HUES64 (cell line): ENCODE measurements at regions not wholly inside any gene's neighbourhood (a gene's known extent, or its start where the extent isn't known, plus 50 kb on each side); places are given as distances from the start of the nearest gene placed in this dataset.
A peak's percentile ranks its signal among the peaks of the same experiment; 100 is the strongest.
"Not testable (repeated sequence)": the region's sequence is repeated elsewhere in the genome, so short reads cannot be mapped to it uniquely, and the experiment has no call there.

ENCODE experiments used
- H3K27ac ChIP-seq: 2 replicates; pipeline ENCODE4 v1.7.0; 2013; ENCODE audit warnings: low read depth, low read length, inconsistent platforms
- H3K27me3 ChIP-seq: 2 replicates; pipeline ENCODE4 v1.6.1; 2013; ENCODE audit warnings: mild to moderate bottlenecking, low read length; ENCODE audit not compliant: insufficient read depth
- H3K36me3 ChIP-seq: 2 replicates; pipeline ENCODE4 v1.6.1; 2013; ENCODE audit warnings: mild to moderate bottlenecking, low read length; ENCODE audit not compliant: insufficient read depth
- H3K4me1 ChIP-seq: 2 replicates; pipeline ENCODE4 v1.6.1; 2013; ENCODE audit warnings: mild to moderate bottlenecking, low read length, moderate library complexity; ENCODE audit not compliant: insufficient read depth
- H3K4me3 ChIP-seq: 2 replicates; pipeline ENCODE4 v1.5.1; 2013; ENCODE audit warnings: mild to moderate bottlenecking, low read length, moderate library complexity
- H3K9ac ChIP-seq: 2 replicates; pipeline ENCODE4 v1.6.1; 2013; ENCODE audit warnings: mild to moderate bottlenecking, low read depth, low read length
- H3K9me3 ChIP-seq: 2 replicates; pipeline ENCODE4 v1.6.1; 2013; ENCODE audit warnings: low read depth, low read length; ENCODE audit not compliant: insufficient read depth
- WGBS: fragments of 150-250, 120-280 bp; methylation state at CpG from one replicate; pipeline ENCODE4 v1.1.7; 2013; ENCODE audit warnings: missing lambda C conversion rate; 5-methylcytosine and 5-hydroxymethylcytosine counted together

GRCh38 chr22:34834059-34834458, 231.9 kb upstream of the ISX start:
- Histone ChIP-seq H3K9me3 (no peaks in the 10 kb centered on the region), H3K4me1 (peaks cover 9% of the 10 kb centered on the region; the same call in 1 of the 2 replicates), H3K27ac (no peak overlapping the region; the same call in 1 of the 2 replicates), H3K4me3 (no peak overlapping the region), H3K9ac (no peak overlapping the region), H3K27me3 (no peaks in the 10 kb centered on the region), H3K36me3 (no peaks in the 10 kb centered on the region)
- WGBS: 77% methylated on average over 4 of the region's 4 CpGs

GRCh38 chr22:34834541-34834940, 231.4 kb upstream of the ISX start:
- H3K27ac ChIP-seq, H3K27me3 ChIP-seq, H3K4me1 ChIP-seq, H3K9me3 ChIP-seq, H3K4me3 ChIP-seq, H3K36me3 ChIP-seq, H3K9ac ChIP-seq: not testable (repeated sequence)
- WGBS: 37% methylated on average over 3 of the region's 3 CpGs

- no peaks in the 10 kb centered on the region for H3K27me3 ChIP-seq
- H3K4me1 ChIP-seq: peaks cover 31% of the 10 kb centered on the region
- 0 out of 2 replicates have a peak overlapping the region, but pooled peaks have one; percentile 3 for H3K4me3 ChIP-seq
- peak overlapping the region; percentile 48; the same call in 1 of the 2 replicates for H3K9ac ChIP-seq
- H3K27ac ChIP-seq: peak overlapping the region; percentile 97
- H3K36me3 ChIP-seq: 0 out of 2 replicates have a peak, but pooled peaks cover 3% of the 10 kb centered on the region
- peaks cover 20% of the 10 kb centered on the region for H3K9me3 ChIP-seq
- WGBS: 6% methylated on average over 3 of the region's 3 CpGs
Measured at GRCh38 chr22:34841331-34841771, 224.6 kb upstream of the ISX start.

GRCh38 chr22:34841911-34842310, 224.0 kb upstream of the ISX start:
- H3K27ac ChIP-seq: peak overlapping the region; percentile 97

GRCh38 chr22:34842630-34843029, 223.3 kb upstream of the ISX start:
- WGBS: 92% methylated on average over 2 of the region's 2 CpGs
- Histone ChIP-seq H3K27ac (peak overlapping the region; percentile 97), H3K36me3 (0 out of 2 replicates have a peak, but pooled peaks cover 3% of the 10 kb centered on the region), H3K9me3 (peaks cover 20% of the 10 kb centered on the region), H3K9ac (peak overlapping the region; percentile 48; the same call in 1 of the 2 replicates), H3K27me3 (no peaks in the 10 kb centered on the region), H3K4me1 (peaks cover 37% of the 10 kb centered on the region), H3K4me3 (no peak overlapping the region)

More at GRCh38 chr22:34841911-34842310, 224.0 kb upstream of the ISX start:
- 0 out of 2 replicates have a peak overlapping the region, but pooled peaks have one; percentile 3 for H3K4me3 ChIP-seq
- peaks cover 20% of the 10 kb centered on the region for H3K9me3 ChIP-seq
- H3K36me3 ChIP-seq: 0 out of 2 replicates have a peak, but pooled peaks cover 3% of the 10 kb centered on the region
- H3K9ac ChIP-seq: peak overlapping the region; percentile 48
- whole genome bisulfite sequencing: 79% methylated on average over 3 of the region's 4 CpGs
- H3K4me1 ChIP-seq: peaks cover 33% of the 10 kb centered on the region
- no peaks in the 10 kb centered on the region for H3K27me3 ChIP-seq

DNA sequence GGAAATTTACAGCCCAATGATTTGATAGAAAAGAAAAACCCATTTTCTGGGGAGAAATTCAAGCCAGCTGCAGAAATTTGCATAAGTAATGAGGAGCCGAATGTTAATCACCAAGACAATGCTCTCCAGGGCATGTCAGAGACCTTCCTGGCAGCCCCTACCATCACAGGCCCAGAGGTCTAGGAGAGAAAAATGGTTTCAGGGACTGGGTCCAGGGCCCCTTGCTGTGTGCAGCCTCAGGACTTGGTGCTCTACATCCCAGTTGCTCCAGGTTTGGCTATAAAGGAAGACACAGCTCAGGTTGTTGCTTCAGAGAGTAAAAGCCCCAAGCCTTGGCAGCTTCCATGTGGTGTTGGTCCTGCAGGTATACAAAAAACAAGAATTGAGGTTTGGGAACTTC, 222.2 kb upstream of the ISX start:
- H3K4me3 ChIP-seq, H3K36me3 ChIP-seq, H3K9ac ChIP-seq, H3K27ac ChIP-seq, H3K27me3 ChIP-seq: not testable (repeated sequence)
- Histone ChIP-seq H3K4me1 (peaks cover 40% of the 10 kb centered on the region), H3K9me3 (peaks cover 20% of the 10 kb centered on the region)
- WGBS: 93% methylated on average over 1 of the region's 1 CpG

- no peak overlapping the region for H3K9ac ChIP-seq
- no peaks in the 10 kb centered on the region for H3K27me3 ChIP-seq
- H3K9me3 ChIP-seq: peaks cover 20% of the 10 kb centered on the region
- H3K36me3 ChIP-seq: 0 out of 2 replicates have a peak, but pooled peaks cover 3% of the 10 kb centered on the region
- H3K27ac ChIP-seq: no peak overlapping the region
- H3K4me1 ChIP-seq: peaks cover 38% of the 10 kb centered on the region
- no peak overlapping the region for H3K4me3 ChIP-seq
- WGBS: 95% methylated on average over 2 of the region's 2 CpGs
Measured at GRCh38 chr22:34845391-34845790, 220.6 kb upstream of the ISX start.

DNA sequence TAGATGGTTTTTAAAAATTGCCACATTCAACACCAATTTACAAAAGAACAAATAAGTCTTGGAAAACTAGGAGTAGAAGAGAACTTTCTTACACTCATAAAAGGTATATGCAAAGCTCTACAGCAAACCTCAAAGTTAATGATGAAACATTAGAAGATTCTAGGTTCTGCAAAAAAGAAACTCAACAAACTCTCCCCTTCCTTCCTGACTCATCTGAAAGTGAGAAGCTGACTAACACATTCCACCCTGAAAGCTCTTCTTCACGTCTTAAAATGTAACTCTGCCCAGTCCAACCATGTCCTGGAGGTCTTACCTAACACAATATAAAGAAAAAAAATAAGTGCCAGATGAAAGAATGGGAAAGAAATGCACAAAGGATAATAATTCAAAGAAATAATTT, 218.9 kb upstream of the ISX start:
- WGBS: 75% methylated on average over 1 of the region's 1 CpG
- H3K27me3 ChIP-seq: no peaks in the 10 kb centered on the region
- no peak overlapping the region for H3K4me3 ChIP-seq
- H3K36me3 ChIP-seq: 0 out of 2 replicates have a peak, but pooled peaks cover 3% of the 10 kb centered on the region
- H3K4me1 ChIP-seq: peaks cover 30% of the 10 kb centered on the region
- no peak overlapping the region for H3K9ac ChIP-seq
- H3K27ac ChIP-seq: no peak overlapping the region
- peaks cover 20% of the 10 kb centered on the region for H3K9me3 ChIP-seq

DNA sequence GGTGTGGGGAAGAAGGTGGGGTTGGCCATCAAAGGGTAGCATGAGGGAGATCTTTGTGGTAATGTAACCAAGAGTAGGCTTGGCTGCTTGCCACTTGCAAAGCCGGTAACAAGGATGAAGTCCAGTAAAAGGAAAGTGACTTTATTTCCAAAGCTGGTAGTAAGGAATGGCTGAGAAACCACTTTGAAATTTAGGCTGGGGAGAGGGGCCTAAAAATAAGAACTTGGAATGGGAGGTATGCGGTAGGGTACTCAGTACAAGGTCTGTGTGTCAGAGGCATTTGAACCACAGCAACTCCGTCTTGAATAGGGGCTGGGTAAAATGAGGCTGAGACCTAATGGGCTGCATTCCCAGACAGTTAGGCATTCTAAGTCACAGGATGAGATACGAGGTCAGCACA, 216.0 kb upstream of the ISX start:
- H3K9ac ChIP-seq: no peak overlapping the region
- WGBS: 89% methylated on average over 4 of the region's 4 CpGs
- H3K4me1 ChIP-seq: peaks cover 29% of the 10 kb centered on the region
- H3K4me3 ChIP-seq: no peak overlapping the region
- H3K36me3 ChIP-seq: no peaks in the 10 kb centered on the region
- peaks cover 5% of the 10 kb centered on the region; the same call in 1 of the 2 replicates for H3K9me3 ChIP-seq
- no peaks in the 10 kb centered on the region for H3K27me3 ChIP-seq
- H3K27ac ChIP-seq: no peak overlapping the region

DNA sequence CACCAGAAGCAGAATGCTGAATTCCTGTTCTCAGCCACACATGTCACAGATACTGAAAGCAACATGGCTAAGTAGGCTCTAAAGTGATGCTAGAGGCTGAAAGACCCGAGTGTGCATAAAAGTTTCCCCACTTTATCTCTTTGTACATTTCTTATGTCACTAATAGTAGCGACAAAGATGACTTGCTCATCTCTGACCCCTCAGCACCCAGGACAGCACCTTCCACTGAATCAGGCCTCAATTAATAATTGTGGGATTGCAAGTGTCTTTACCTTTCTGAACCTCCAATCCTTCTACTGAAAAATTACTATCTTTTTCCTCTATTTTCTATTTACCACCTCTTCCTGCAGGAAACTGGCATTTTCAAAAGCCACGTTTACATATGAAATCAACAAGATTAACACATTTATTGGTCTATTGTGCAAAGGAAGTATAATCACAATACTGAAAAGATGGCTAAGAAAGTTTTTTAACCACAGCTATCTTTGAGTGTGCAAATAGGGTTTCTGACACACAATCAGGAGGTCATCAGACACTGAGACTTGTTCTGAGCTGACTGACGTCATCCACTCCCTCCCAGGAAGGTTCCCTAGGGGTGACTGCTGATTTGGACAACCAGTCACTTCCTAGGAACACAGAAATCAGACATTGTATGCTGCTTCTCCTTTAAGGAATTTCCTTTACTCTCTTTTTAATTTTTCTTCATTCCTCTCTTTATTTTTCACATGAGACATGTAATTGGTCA, 213.9 kb upstream of the ISX start:
- no peak overlapping the region; the same call in 1 of the 2 replicates for H3K27ac ChIP-seq
- 60% methylated on average over 4 of the region's 4 CpGs for WGBS
- no peaks in the 10 kb centered on the region for H3K27me3 ChIP-seq
- H3K36me3 ChIP-seq: no peaks in the 10 kb centered on the region
- H3K9ac ChIP-seq: no peak overlapping the region
- peaks cover 20% of the 10 kb centered on the region for H3K4me1 ChIP-seq
- H3K4me3 ChIP-seq: no peak overlapping the region
- no peaks in the 10 kb centered on the region for H3K9me3 ChIP-seq

DNA sequence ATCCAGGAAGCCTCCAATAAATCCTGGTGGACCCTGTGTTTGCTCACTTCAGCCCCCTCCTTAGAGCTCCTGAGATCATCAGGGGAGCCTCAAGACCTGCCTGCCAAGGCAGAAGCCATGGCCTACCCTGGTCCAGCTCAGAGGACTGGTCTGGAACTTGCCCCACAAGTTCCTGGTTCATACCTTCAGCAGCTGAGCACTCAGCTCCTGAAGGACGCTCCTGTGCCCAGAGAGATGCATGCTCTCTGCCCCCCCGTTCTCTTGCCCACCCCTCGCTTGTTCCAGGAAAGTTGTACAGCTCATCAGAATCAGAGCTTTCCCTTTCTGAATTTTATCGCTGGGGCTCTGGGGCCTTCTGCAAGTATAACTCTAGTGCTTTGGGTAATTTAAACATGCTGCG, 210.5 kb upstream of the ISX start:
- H3K4me1 ChIP-seq: peaks cover 11% of the 10 kb centered on the region
- H3K9me3 ChIP-seq: no peaks in the 10 kb centered on the region; the same call in 1 of the 2 replicates
- H3K27me3 ChIP-seq: no peaks in the 10 kb centered on the region
- WGBS: 97% methylated on average over 5 of the region's 5 CpGs
- H3K9ac ChIP-seq: no peak overlapping the region
- H3K4me3 ChIP-seq: no peak overlapping the region
- no peak overlapping the region for H3K27ac ChIP-seq
- H3K36me3 ChIP-seq: no peaks in the 10 kb centered on the region
